SK-N-SH treated with all-trans-retinoic acid at 6 μM for 48 hours (cell line): ENCODE measurements at regions not wholly inside any gene's neighbourhood (a gene's known extent, or its start where the extent isn't known, plus 50 kb on each side); places are given as distances from the start of the nearest gene placed in this dataset.

Experiments used
- ATAC-seq: fragments of 200-7000 bp; cut with Tn5 transposase; 3 replicates; pipeline ENCODE4 v1.9.1; 2020; ENCODE audit warnings: mild to moderate bottlenecking, moderate library complexity
- ARNTL ChIP-seq: fragments of 450-650 bp; formaldehyde crosslinking; IDR thresholded peaks from 2 replicates; pipeline ENCODE4 v1.5.0; 2020; ENCODE audit warnings: low read depth, mild to moderate bottlenecking, moderate library complexity, borderline replicate concordance
- BACH2 ChIP-seq: fragments of 250-450 bp; sonication (Bioruptor Pico); IDR thresholded peaks from 2 replicates; pipeline ENCODE4 v1.9.0; 2021; ENCODE audit warnings: mild to moderate bottlenecking, borderline replicate concordance
- CREB5 ChIP-seq: fragments of 250-450 bp; sonication (Bioruptor Pico); IDR thresholded peaks from 2 replicates; pipeline ENCODE4 v1.5.1; 2020; ENCODE audit warnings: low read depth, mild to moderate bottlenecking, moderate library complexity
- CSRNP3 ChIP-seq: fragments of 250-450 bp; sonication (Bioruptor Pico); IDR thresholded peaks from 2 replicates; pipeline ENCODE4 v1.5.1; 2021; ENCODE audit warnings: mild to moderate bottlenecking, moderate library complexity
- ESRRG ChIP-seq: fragments of 250-450 bp; sonication (Bioruptor Pico); IDR thresholded peaks from 2 replicates; pipeline ENCODE4 v1.6.1; 2021; ENCODE audit warnings: mild to moderate bottlenecking
- GLIS3 ChIP-seq: fragments of 250-450 bp; sonication (Bioruptor Pico); IDR thresholded peaks from 2 replicates; pipeline ENCODE4 v1.5.0; 2020; ENCODE audit warnings: mild to moderate bottlenecking, moderate library complexity
- OSR1 ChIP-seq: fragments of 250-450 bp; sonication (Bioruptor Pico); IDR thresholded peaks from 2 replicates; pipeline ENCODE4 v1.8.0; 2022; ENCODE audit warnings: moderate library complexity, mild to moderate bottlenecking, inconsistent platforms
- PPARA ChIP-seq: fragments of 250-450 bp; sonication (Bioruptor Pico); IDR thresholded peaks from 2 replicates; pipeline ENCODE4 v1.5.0; 2020; ENCODE audit warnings: mild to moderate bottlenecking, borderline replicate concordance
- SNAI2 ChIP-seq: fragments of 250-450 bp; sonication (Bioruptor Pico); IDR thresholded peaks from 2 replicates; pipeline ENCODE4 v1.5.0; 2020; ENCODE audit warnings: mild to moderate bottlenecking, moderate library complexity
- TCF4 ChIP-seq: fragments of 250-450 bp; sonication (Bioruptor Pico); IDR thresholded peaks from 2 replicates; pipeline ENCODE4 v1.8.0; 2021; ENCODE audit warnings: mild to moderate bottlenecking, moderate library complexity, borderline replicate concordance
- ZC3H10 ChIP-seq: fragments of 250-450 bp; sonication (Bioruptor Pico); IDR thresholded peaks from 2 replicates; pipeline ENCODE4 v1.5.1; 2021; ENCODE audit warnings: mild to moderate bottlenecking, moderate library complexity
- ZFP3 ChIP-seq: fragments of 250-450 bp; sonication (Bioruptor Pico); IDR thresholded peaks from 2 replicates; pipeline ENCODE4 v1.5.0; 2020; ENCODE audit warnings: mild to moderate bottlenecking, moderate library complexity
- ZFP30 ChIP-seq: fragments of 450-650 bp; formaldehyde crosslinking; IDR thresholded peaks from 2 replicates; pipeline ENCODE4 v1.5.0; 2022; ENCODE audit warnings: mild to moderate bottlenecking, moderate library complexity
- ZNF565 ChIP-seq: fragments of 450-650 bp; formaldehyde crosslinking; conservative IDR thresholded peaks from 2 replicates; pipeline ENCODE4 v1.5.0; 2020; ENCODE audit warnings: low read depth, mild to moderate bottlenecking, moderate library complexity
- ZNF70 ChIP-seq: fragments of 450-650 bp; formaldehyde crosslinking; IDR thresholded peaks from 2 replicates; pipeline ENCODE4 v1.5.0; 2020; ENCODE audit warnings: mild to moderate bottlenecking, moderate library complexity
- ZNF8 ChIP-seq: fragments of 450-650 bp; formaldehyde crosslinking; IDR thresholded peaks from 2 replicates; pipeline ENCODE4 v1.5.0; 2020; ENCODE audit warnings: mild to moderate bottlenecking, moderate library complexity
- TF ChIP-seq, protein P1 (sequence below): fragments of 250-450 bp; sonication (Bioruptor Pico); IDR thresholded peaks from 2 replicates; pipeline ENCODE4 v1.5.0; 2020; ENCODE audit warnings: mild to moderate bottlenecking, moderate library complexity
- TF ChIP-seq, protein P2 (sequence below): fragments of 250-450 bp; sonication (Bioruptor Pico); IDR thresholded peaks from 2 replicates; pipeline ENCODE4 v1.8.0; 2021; ENCODE audit warnings: low read depth, mild to moderate bottlenecking, moderate library complexity, borderline replicate concordance

GRCh38 chr13:74414458-74414857 is 280.3 kb upstream of the KLF12 start:
- no peak for TF ChIP-seq ZNF565 (CRISPR knock-in tag)
- TF ChIP-seq PPARA (CRISPR knock-in tag): no peak
- no peak for TF ChIP-seq ZFP30 (CRISPR knock-in tag)
- no peak for ATAC-seq

- ATAC-seq: no peak
- TF ChIP-seq ZC3H10 (CRISPR knock-in tag) (no peak), PPARA (CRISPR knock-in tag) (no peak), ZNF565 (CRISPR knock-in tag) (no peak), ZFP30 (CRISPR knock-in tag) (no peak), ZNF8 (CRISPR knock-in tag) (no peak), CREB5 (CRISPR knock-in tag) (no peak), ARNTL (CRISPR knock-in tag) (no peak), ZFP3 (CRISPR knock-in tag) (no peak)
Observed at GRCh38 chr13:74413482-74413881, 279.3 kb upstream of the KLF12 start.

GRCh38 chr13:74409551-74409950 is 275.3 kb upstream of the KLF12 start:
- no peak for TF ChIP-seq ZFP3 (CRISPR knock-in tag)
- no peak for TF ChIP-seq PPARA (CRISPR knock-in tag)
- TF ChIP-seq, protein P1, sequence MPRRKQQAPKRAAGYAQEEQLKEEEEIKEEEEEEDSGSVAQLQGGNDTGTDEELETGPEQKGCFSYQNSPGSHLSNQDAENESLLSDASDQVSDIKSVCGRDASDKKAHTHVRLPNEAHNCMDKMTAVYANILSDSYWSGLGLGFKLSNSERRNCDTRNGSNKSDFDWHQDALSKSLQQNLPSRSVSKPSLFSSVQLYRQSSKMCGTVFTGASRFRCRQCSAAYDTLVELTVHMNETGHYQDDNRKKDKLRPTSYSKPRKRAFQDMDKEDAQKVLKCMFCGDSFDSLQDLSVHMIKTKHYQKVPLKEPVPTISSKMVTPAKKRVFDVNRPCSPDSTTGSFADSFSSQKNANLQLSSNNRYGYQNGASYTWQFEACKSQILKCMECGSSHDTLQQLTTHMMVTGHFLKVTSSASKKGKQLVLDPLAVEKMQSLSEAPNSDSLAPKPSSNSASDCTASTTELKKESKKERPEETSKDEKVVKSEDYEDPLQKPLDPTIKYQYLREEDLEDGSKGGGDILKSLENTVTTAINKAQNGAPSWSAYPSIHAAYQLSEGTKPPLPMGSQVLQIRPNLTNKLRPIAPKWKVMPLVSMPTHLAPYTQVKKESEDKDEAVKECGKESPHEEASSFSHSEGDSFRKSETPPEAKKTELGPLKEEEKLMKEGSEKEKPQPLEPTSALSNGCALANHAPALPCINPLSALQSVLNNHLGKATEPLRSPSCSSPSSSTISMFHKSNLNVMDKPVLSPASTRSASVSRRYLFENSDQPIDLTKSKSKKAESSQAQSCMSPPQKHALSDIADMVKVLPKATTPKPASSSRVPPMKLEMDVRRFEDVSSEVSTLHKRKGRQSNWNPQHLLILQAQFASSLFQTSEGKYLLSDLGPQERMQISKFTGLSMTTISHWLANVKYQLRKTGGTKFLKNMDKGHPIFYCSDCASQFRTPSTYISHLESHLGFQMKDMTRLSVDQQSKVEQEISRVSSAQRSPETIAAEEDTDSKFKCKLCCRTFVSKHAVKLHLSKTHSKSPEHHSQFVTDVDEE (CRISPR knock-in tag): no peak
- TF ChIP-seq ZNF70 (CRISPR knock-in tag): no peak
- TF ChIP-seq, protein P2, sequence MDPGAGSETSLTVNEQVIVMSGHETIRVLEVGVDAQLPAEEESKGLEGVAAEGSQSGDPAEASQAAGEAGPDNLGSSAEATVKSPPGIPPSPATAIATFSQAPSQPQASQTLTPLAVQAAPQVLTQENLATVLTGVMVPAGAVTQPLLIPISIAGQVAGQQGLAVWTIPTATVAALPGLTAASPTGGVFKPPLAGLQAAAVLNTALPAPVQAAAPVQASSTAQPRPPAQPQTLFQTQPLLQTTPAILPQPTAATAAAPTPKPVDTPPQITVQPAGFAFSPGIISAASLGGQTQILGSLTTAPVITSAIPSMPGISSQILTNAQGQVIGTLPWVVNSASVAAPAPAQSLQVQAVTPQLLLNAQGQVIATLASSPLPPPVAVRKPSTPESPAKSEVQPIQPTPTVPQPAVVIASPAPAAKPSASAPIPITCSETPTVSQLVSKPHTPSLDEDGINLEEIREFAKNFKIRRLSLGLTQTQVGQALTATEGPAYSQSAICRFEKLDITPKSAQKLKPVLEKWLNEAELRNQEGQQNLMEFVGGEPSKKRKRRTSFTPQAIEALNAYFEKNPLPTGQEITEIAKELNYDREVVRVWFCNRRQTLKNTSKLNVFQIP (CRISPR knock-in tag): no peak
- TF ChIP-seq SNAI2 (CRISPR knock-in tag): no peak
- TF ChIP-seq CSRNP3 (CRISPR knock-in tag): no peak
- TF ChIP-seq GLIS3 (CRISPR knock-in tag): no peak
- ATAC-seq: no peak

DNA sequence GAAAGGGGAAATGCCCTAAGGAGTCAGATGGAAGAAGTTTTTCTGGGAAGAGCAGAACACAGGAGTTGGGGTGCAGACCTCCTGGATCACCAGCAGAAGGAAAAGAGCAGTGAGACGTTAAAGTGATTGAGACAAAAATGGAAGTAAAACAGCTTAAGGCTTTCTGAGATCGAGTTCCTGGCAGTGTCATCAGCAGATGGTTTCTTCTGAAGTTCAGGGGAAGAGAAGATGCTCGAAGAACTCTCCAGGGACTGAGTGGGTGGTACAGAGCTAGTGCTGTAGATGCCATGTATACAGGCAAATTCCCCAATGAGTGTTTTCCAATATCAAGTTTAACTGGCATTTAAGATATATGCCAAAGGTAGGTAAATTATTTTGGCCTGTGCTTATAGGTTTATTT is 272.2 kb upstream of the KLF12 start:
- TF ChIP-seq ZFP30 (CRISPR knock-in tag): no peak
- TF ChIP-seq ZFP3 (CRISPR knock-in tag): no peak
- ATAC-seq: no peak

- ATAC-seq: no peak
- TF ChIP-seq ZC3H10 (CRISPR knock-in tag): no peak
- TF ChIP-seq, protein P1 (CRISPR knock-in tag): no peak
- TF ChIP-seq BACH2 (CRISPR knock-in tag): no peak
- TF ChIP-seq OSR1 (CRISPR knock-in tag): no peak
- no peak for TF ChIP-seq ZNF8 (CRISPR knock-in tag)
- TF ChIP-seq CREB5 (CRISPR knock-in tag): no peak
- TF ChIP-seq GLIS3 (CRISPR knock-in tag): no peak
- TF ChIP-seq CSRNP3 (CRISPR knock-in tag): no peak
- no peak for TF ChIP-seq ARNTL (CRISPR knock-in tag)
- TF ChIP-seq ESRRG: no peak
- no peak for TF ChIP-seq TCF4 (CRISPR knock-in tag)
- TF ChIP-seq, protein P2 (CRISPR knock-in tag): no peak
Observed at GRCh38 chr13:74398599-74398998, 264.4 kb upstream of the KLF12 start.
